HG03139 (cell line): ENCODE measurements at regions not wholly inside any gene's neighbourhood (a gene's known extent, or its start where the extent isn't known, plus 50 kb on each side); places are given as distances from the start of the nearest gene placed in this dataset.

ENCODE experiments used
- ATAC-seq: cut with Tn5 transposase; IDR thresholded peaks from one replicate; pipeline ENCODE4 v1.9.1; 2021; ENCODE audit not compliant: unreplicated experiment

DNA sequence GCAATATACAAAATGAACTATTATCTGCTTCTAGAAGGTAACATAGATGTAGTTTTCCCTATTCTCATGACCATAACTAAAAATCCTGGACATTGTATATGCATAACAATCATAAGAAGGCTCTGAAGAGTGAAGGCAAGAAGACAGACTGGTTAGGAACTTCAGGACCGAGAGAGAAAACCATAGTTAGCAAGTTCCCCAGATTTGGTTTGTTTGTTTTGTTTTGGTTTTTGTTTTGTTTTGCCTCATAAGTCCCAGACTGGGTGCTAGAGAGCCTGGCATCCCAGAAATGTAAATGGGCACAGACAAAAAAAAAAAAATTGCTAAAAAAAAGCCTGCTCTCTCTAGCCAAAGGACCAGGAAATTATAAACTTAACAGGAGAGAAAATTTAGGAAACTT is 192.2 kb upstream of the FBXO11 start:
- no peak for ATAC-seq

GRCh38 chr2:48104418-48104817 is 198.1 kb upstream of the FBXO11 start:
- ATAC-seq = no peak

GRCh38 chr2:48105848-48106247 is 199.6 kb upstream of the FBXO11 start:
- no peak for ATAC-seq

DNA sequence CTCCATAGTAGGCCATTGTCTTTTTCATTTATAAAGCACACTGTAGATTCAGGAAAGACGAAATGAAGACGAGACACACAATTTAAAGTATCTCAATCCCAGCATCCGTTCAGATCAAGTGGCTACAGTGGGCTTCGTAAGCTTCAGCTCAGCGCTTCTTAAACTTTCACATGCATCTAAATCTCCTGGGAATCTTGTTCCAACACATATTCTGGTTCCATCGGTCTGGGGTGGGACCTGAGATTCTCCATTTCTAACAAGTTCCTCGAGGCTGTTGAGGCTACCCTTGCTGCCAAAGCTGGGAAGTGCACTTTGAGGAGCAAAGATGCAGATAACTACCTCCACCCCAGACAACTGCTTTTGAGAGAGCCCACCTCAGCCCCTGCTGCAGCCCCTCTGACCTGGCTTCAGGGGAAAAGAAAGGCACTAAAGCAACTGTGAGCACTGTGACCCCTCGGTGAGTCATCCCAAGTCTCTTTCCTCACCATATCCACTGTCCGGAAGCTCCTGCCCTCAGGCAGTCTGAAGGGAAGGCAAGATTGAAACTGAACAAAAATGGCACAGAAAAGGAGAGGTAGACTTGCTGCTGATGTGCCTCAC is 201.1 kb upstream of the FBXO11 start:
- no peak for ATAC-seq

DNA sequence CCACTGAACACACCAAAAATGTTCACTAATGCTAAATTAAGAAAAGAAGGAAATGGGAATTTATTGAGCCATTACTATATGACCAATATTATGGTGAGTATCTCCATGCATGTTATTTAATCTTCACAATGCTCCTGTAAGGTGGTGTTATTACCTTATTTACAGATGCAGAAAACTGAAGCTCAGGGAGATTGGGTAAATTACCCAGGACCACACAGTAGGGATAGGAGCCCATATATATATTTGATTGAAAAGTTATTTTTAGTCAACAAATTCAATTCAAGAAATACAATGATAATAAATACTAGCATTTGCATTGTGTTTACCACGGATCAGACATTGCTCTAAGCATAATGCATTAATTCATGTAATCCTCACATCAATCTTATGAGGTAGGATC is 202.2 kb upstream of the FBXO11 start:
- no peak for ATAC-seq

DNA sequence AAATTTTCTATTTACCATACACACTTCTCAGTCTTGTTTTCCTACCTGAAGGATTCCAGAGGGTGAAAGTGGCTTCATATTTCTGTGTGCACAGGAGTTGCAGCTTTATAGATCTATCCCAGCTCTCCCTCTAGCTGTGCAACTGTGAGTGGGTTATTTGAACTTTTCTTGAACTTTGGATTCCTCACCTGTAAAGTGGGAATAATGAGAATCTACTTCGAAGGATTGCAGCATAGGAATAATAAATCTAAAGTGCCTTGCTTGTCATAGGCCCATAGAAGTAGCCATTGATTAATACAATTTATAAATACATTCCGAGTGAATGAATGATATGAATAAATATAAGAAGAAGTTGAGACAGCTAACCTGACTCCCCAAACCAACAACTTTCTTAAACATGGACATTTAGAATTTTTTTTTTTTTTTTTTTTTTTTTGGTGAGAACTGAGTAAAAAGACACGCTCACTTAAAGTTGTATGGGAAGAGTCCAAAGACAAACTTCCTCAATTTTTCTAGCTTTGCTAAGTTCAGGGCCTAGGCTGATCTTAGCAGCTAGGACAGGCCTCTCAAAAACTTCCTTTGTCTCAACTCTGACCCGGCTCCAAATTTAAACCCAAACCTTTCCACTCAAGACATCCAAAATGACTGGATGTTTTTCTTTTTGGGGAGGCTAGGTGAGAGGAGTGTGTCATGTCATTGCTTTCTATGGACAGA is 203.3 kb upstream of the FBXO11 start:
- ATAC-seq = no peak

DNA sequence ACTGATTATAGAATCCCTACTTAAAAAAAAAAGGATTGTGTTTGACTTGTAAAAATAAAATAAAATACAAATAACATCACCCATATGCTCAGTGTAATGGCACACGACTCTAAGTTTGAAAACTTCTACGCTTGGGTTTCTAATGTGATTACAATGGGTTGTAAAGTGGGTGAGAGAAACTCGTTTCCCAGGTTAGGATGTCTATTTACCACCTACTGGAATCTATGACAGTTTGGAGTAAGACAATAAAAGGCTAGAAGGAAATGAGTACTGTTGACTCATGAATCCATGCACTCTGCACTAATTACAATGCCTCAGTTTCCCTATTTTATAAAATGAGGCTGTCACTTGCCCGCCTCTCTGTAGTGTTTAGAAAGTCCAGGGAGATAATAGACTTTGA is 204.0 kb upstream of the FOXN2 start:
- no peak for ATAC-seq

DNA sequence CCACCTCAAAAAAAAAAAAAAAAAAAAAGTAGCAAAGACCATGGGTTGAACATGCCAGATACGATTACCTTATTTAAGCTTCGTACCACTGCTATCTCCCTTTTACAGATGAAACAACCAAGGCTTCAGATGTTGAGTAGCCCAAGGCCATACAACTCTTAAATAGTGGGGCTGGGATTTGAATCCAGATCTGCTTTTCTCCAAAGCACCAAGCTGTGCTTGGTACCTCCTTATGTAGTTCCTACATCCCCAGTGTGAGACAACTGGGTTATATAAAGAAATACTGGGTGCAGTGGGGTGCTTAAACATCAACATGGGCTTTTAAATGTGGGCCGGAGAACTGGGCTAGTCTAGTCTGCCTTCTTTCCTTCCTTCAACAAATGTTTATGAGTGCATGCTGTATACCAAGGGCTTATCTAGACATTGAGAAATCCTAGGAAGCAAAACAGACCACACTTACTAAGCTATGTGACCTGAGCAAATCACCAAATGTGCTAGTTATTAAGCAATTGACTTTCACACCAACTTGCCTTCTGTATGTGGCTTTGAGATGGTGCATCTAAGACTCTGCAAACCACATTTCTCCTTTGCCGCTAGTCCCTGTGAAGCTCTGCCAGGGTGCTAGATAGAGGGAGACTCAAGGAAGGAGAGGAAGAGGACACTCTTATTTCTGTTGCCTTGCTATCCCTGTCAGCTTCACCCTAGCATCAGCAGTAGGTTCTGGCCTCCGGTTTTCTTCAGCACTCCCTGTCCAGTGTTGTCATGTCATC is 201.4 kb upstream of the FOXN2 start:
- ATAC-seq = no peak

GRCh38 chr2:48113767-48114166 is 200.7 kb upstream of the FOXN2 start:
- no peak for ATAC-seq

- no peak for ATAC-seq
Observed at GRCh38 chr2:48114256-48114655, 200.2 kb upstream of the FOXN2 start.

- ATAC-seq = no peak
Observed at GRCh38 chr2:48116497-48116896, 198.0 kb upstream of the FOXN2 start.

GRCh38 chr2:48118895-48119294 is 195.6 kb upstream of the FOXN2 start:
- ATAC-seq = no peak

DNA sequence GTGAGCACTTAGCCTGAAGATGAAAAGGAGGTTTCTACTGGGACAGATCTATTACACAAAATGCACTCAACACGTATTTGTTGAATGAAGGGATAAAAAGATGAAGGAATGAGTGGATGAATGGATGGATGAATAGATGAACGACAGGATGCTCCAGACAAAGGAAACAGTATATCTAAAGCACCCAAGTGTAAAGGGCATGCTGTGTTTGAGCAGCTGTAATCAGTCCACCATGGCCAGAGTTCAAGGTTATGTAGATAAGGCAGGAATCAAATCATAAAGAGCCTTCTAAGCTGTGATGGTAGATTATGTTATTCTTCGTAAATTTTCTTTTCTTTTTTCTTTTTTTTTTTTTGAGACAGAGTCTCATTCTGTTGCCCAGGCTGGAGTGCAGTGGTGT is 194.4 kb upstream of the FOXN2 start:
- ATAC-seq = no peak

GRCh38 chr2:48120759-48121242 is 193.7 kb upstream of the FOXN2 start:
- ATAC-seq = no peak

- ATAC-seq = no peak
Observed at GRCh38 chr2:48122166-48122565, 192.3 kb upstream of the FOXN2 start.

DNA sequence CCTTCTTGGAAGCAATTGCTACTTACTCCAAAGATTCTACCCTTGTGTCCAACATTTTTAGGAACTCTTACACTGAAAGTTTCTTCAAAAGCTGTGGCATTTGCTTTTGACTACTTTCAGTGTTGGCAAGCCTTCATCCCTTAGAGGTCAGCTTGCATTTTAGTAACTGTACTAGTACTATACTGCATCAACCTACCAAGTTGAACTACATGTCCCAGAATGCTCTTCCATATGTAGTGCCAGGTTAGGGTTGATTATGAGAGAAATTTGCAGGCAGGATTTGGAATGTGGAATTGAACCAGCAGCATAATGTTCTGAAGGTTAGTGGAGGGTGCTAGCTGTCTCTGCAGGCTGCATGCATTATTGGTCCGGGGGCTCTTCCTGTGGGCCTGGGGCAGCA is 189.9 kb upstream of the FOXN2 start:
- ATAC-seq = no peak

GRCh38 chr2:48126162-48126561 is 188.3 kb upstream of the FOXN2 start:
- ATAC-seq = no peak

DNA sequence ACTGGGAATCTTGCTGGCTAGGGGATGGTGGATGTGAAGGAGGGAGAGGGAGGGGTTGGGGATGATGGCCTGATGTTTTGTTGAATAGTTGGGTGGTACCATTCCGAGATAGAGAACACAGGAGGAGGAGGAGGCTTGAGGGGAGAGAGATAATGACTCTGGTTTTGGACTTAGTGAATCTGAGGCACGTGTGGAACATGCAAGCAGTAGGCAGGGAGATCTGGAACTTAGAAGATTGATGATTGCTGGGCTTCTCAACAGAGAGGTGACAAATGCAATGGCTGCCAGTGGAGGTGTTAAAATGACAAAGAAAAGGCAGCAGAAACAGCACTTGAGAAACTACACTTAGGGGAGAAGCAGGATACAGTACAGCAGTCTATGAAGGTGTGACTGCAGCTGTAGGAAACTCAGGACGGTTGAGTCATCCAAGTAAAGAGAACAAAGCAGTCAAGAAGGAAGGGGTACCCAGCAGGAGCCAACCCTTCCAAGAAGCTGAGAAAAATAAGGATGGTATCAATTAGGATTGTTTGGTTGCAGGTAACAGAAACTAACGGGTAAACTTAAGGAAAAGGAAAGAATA is 186.8 kb upstream of the FOXN2 start:
- no peak for ATAC-seq

DNA sequence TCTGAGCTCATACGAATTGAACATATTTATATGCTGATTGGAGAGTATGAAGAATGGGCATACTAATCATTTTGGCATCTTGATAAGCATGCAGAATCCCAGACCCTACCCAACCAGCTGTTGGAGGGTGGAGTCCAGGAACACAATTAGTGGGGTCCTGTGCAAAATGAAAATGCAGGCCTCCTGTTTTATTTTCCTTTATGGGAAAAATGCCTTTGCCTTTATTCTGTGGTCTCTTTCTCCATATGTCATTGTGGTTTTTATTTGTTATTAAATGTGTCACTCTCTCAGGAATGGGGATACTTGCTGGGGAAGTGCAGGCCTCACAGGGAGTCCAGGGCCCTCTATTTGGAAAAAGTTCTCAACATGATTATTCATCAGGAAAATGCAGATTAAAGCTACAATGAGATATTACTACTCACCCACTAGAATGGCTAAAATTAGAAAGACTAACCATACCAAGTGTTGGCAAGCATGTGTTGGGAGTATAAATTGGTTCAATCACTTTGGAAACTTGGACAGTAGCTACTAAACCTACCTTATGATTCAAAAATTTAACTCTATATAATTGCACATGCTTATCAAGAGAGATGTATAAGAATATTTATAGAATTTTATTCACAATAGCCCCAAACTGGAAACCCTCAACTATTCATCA is 185.1 kb upstream of the FOXN2 start:
- ATAC-seq = no peak

DNA sequence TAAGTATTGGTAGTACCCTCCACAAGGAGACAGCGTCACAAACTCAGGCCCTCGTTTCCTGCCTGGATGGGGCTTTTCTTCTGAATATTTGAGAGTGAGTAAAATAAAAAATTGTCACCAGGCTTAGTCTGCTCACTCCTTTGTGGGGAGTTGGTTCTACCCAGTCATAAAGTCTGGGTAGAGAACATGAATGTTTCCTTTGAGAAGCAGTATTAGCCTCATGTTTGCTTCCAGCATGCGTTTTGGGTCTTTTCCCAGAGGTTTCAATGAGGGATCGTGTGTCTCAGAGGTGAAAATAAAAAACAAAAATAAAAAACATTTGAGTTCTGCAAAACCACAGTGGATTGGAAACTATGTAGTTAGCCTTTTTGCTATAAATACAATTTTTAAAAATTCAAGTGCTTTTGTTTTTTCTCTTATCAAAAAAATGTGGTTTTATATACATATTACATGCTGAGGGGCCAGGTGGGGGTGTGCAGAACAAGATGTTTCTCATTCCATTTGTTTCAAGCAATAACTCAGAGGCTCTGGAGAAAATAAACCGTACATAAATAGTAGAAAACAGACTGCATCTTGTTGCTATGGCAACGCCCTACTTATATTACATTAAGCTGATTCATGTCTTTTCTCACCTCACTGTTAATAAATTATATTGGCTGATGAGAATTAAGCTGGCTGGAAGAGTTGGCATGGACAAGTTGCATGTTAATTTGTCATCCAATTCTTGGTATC is 182.8 kb upstream of the FOXN2 start:
- ATAC-seq = no peak

GRCh38 chr2:48132271-48132625 is 182.2 kb upstream of the FOXN2 start:
- no peak for ATAC-seq
